ENCODE measurements at regions not wholly inside any gene's neighbourhood (a gene's known extent, or its start where the extent isn't known, plus 50 kb on each side); places are given as distances from the start of the nearest gene placed in this dataset.

DNA sequence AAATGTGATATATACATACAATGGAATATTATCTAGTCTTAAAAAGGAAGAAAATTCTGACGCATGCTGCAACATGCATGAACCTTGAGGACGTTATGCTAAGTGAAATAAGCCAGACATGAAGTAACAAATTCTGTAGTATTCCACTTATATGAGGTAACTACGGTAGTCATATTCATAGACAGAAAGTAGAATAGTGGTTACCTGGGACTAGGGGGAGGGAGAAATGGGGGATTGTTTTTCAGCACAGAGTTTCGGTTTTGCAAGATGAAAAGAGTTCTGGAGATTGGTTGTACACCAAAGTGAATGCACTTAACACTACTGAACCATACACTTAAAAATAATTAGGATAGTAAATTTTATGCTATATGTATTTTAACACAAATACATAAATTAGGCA, 192.3 kb upstream of the FOXN2 start:
- H4K20me1 ChIP-seq (ENCODE audit: control insufficient read depth, extremely low read depth, insufficient read depth, low read length), result no peaks in the 10 kb centered on the region
- H3K9me1 ChIP-seq (ENCODE audit: control insufficient read depth, extremely low read depth, insufficient read depth, low read length), result no peaks in the 10 kb centered on the region
- DNase-seq (ENCODE audit: low read depth, low spot score) (no peak), FAIRE-seq (no peak)
- no peak overlapping the region for H3K27ac ChIP-seq (ENCODE audit: control insufficient read depth, insufficient read depth, low read length)
- no peak for TF ChIP-seq EZH2 (IDR thresholded peaks at IDR 0.05; ENCODE audit: low read length)
- TF ChIP-seq, protein P1, sequence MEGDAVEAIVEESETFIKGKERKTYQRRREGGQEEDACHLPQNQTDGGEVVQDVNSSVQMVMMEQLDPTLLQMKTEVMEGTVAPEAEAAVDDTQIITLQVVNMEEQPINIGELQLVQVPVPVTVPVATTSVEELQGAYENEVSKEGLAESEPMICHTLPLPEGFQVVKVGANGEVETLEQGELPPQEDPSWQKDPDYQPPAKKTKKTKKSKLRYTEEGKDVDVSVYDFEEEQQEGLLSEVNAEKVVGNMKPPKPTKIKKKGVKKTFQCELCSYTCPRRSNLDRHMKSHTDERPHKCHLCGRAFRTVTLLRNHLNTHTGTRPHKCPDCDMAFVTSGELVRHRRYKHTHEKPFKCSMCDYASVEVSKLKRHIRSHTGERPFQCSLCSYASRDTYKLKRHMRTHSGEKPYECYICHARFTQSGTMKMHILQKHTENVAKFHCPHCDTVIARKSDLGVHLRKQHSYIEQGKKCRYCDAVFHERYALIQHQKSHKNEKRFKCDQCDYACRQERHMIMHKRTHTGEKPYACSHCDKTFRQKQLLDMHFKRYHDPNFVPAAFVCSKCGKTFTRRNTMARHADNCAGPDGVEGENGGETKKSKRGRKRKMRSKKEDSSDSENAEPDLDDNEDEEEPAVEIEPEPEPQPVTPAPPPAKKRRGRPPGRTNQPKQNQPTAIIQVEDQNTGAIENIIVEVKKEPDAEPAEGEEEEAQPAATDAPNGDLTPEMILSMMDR (optimal IDR thresholded peaks at IDR 0.05 in 1 of 3, IDR thresholded peaks at IDR 0.05 in 1 of 3, conservative IDR thresholded peaks at IDR 0.05 in 1 of 3; ENCODE audit: extremely low read depth in 1 of 3, insufficient read depth in 2 of 3, low read length in 3 of 3), result no peak
- H3K27me3 ChIP-seq (ENCODE audit: control insufficient read depth, extremely low read depth, insufficient read depth, low read length), result no peaks in the 10 kb centered on the region
- H3K79me2 ChIP-seq (ENCODE audit: control insufficient read depth, insufficient read depth, low read length), result no peaks in the 10 kb centered on the region
- no peak overlapping the region for H2AFZ ChIP-seq (ENCODE audit: control insufficient read depth, low read length)
- no peak overlapping the region for H3K9ac ChIP-seq (ENCODE audit: control insufficient read depth, extremely low read depth, insufficient read depth, low read length)
- dilution Hi-C loops (cut with MboI; ENCODE audit: extremely low pct_ligation_motif_present, low sequenced_read_pairs), result no loop called here
- H3K4me1 ChIP-seq (ENCODE audit: control insufficient read depth, extremely low read depth, insufficient read depth, low read length), result no peaks in the 10 kb centered on the region
- H3K4me3 ChIP-seq (ENCODE audit: control insufficient read depth in 2 of 3, extremely low read depth in 1 of 3, insufficient read depth in 2 of 3, low read depth in 1 of 3, low read length in 3 of 3), result no peak overlapping the region
- no peaks in the 10 kb centered on the region for H3K9me3 ChIP-seq (ENCODE audit: control insufficient read depth, low read depth, low read length)
- H3K36me3 ChIP-seq (ENCODE audit: control insufficient read depth in 2 of 2, extremely low read depth in 1 of 2, insufficient read depth in 2 of 2, low read length in 2 of 2), result no peaks in the 10 kb centered on the region
- no peak overlapping the region for H3K4me2 ChIP-seq (ENCODE audit: control insufficient read depth, extremely low read depth, insufficient read depth, low read depth, low read length)

DNA sequence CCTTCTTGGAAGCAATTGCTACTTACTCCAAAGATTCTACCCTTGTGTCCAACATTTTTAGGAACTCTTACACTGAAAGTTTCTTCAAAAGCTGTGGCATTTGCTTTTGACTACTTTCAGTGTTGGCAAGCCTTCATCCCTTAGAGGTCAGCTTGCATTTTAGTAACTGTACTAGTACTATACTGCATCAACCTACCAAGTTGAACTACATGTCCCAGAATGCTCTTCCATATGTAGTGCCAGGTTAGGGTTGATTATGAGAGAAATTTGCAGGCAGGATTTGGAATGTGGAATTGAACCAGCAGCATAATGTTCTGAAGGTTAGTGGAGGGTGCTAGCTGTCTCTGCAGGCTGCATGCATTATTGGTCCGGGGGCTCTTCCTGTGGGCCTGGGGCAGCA, 189.9 kb upstream of the FOXN2 start:
- Histone ChIP-seq H3K79me2 (ENCODE audit: control insufficient read depth, insufficient read depth, low read length) (no peaks in the 10 kb centered on the region), H3K4me3 (ENCODE audit: control insufficient read depth in 2 of 3, extremely low read depth in 1 of 3, insufficient read depth in 2 of 3, low read depth in 1 of 3, low read length in 3 of 3) (no peak overlapping the region), H3K9me1 (ENCODE audit: control insufficient read depth, extremely low read depth, insufficient read depth, low read length) (no peaks in the 10 kb centered on the region), H3K9me3 (ENCODE audit: control insufficient read depth, low read depth, low read length) (no peaks in the 10 kb centered on the region), H3K4me2 (ENCODE audit: control insufficient read depth, extremely low read depth, insufficient read depth, low read depth, low read length) (no peak overlapping the region), H3K9ac (ENCODE audit: control insufficient read depth, extremely low read depth, insufficient read depth, low read length) (no peak overlapping the region), H3K4me1 (ENCODE audit: control insufficient read depth, extremely low read depth, insufficient read depth, low read length) (peaks cover 3% of the 10 kb centered on the region), H3K36me3 (ENCODE audit: control insufficient read depth in 2 of 2, extremely low read depth in 1 of 2, insufficient read depth in 2 of 2, low read length in 2 of 2) (no peaks in the 10 kb centered on the region), H4K20me1 (ENCODE audit: control insufficient read depth, extremely low read depth, insufficient read depth, low read length) (no peaks in the 10 kb centered on the region), H3K27ac (ENCODE audit: control insufficient read depth, insufficient read depth, low read length) (no peak overlapping the region), H2AFZ (ENCODE audit: control insufficient read depth, low read length) (no peak overlapping the region), H3K27me3 (ENCODE audit: control insufficient read depth, extremely low read depth, insufficient read depth, low read length) (no peaks in the 10 kb centered on the region)
- dilution Hi-C loops (cut with MboI; ENCODE audit: extremely low pct_ligation_motif_present, low sequenced_read_pairs), result no loop called here
- no peak for FAIRE-seq
- TF ChIP-seq, protein P1 (optimal IDR thresholded peaks at IDR 0.05 in 1 of 3, IDR thresholded peaks at IDR 0.05 in 1 of 3, conservative IDR thresholded peaks at IDR 0.05 in 1 of 3; ENCODE audit: extremely low read depth in 1 of 3, insufficient read depth in 2 of 3, low read length in 3 of 3), result no peak
- no peak for TF ChIP-seq EZH2 (IDR thresholded peaks at IDR 0.05; ENCODE audit: low read length)
- no peak for DNase-seq (ENCODE audit: low read depth, low spot score)
